Sigmoid colon (tissue), 4 donors: ENCODE measurements at regions not wholly inside any gene's neighbourhood (a gene's known extent, or its start where the extent isn't known, plus 50 kb on each side); places are given as distances from the start of the nearest gene placed in this dataset.

Experiments used
- EP300 ChIP-seq, 4 donors: sonication (generic); formaldehyde crosslinking; IDR thresholded peaks; one replicate each; pipeline ENCODE4 v1.6.1; 2017; ENCODE audit warnings: antibody characterized with exemption in 4 of 4
- POLR2A ChIP-seq, 2 donors: fragments of 450-650 bp; IDR thresholded peaks; one replicate each; pipeline ENCODE4 v1.6.1; 2016; ENCODE audit warnings: antibody characterized with exemption in 2 of 2, mild to moderate bottlenecking in 2 of 2, moderate library complexity in 2 of 2
- POLR2AphosphoS5 ChIP-seq, 4 donors: sonication (generic); formaldehyde crosslinking; IDR thresholded peaks; one replicate each; pipeline ENCODE4 v1.6.1; 2017; ENCODE audit warnings: antibody characterized with exemption in 4 of 4
- TF ChIP-seq, protein P1 (sequence below), 4 experiments: fragments of 450-650 bp in 3 of 4; fragments of 200-600 bp in 1 of 4; IDR thresholded peaks; one replicate each; pipeline ENCODE4 v1.5.1; 2016 to 2019; ENCODE audit warnings: antibody characterized with exemption in 4 of 4, mild to moderate bottlenecking in 3 of 4, moderate library complexity in 2 of 4

DNA sequence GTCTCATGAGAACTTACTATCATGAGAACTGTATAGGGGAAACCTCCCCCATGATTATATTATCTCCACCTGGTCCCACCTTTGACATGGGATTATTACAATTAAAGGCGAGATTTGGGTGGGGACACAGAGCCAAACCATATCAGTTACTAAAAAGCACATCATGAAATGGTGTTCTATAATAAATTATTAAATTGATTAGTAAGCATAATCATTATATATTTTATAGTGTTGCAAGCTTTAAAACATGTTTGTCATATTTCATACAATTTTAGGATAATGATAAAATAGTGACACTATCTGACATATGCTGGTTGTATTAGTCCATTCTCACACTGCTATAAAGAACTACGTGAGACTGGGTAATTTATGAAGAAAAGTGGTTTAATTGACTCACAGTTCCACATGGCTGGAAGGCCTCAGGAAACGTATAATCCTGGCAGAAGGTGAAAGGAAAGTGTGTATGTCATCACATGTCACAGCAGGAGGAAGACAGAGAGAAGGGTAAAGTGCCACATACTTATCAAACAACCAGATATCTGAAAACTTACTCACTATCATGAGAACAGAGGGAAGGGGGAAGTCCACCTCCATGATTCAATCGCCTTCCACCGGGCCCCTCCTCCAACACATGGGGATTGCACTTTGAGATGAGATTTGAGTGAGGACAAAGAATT, 539.2 kb upstream of the OLFM3 start:
- TF ChIP-seq, protein P1, sequence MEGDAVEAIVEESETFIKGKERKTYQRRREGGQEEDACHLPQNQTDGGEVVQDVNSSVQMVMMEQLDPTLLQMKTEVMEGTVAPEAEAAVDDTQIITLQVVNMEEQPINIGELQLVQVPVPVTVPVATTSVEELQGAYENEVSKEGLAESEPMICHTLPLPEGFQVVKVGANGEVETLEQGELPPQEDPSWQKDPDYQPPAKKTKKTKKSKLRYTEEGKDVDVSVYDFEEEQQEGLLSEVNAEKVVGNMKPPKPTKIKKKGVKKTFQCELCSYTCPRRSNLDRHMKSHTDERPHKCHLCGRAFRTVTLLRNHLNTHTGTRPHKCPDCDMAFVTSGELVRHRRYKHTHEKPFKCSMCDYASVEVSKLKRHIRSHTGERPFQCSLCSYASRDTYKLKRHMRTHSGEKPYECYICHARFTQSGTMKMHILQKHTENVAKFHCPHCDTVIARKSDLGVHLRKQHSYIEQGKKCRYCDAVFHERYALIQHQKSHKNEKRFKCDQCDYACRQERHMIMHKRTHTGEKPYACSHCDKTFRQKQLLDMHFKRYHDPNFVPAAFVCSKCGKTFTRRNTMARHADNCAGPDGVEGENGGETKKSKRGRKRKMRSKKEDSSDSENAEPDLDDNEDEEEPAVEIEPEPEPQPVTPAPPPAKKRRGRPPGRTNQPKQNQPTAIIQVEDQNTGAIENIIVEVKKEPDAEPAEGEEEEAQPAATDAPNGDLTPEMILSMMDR (IDR thresholded peaks at IDR 0.05), result no peak
- no peak for TF ChIP-seq POLR2A (IDR thresholded peaks at IDR 0.05)
- TF ChIP-seq EP300 (IDR thresholded peaks at IDR 0.05), result no peak
- no peak for TF ChIP-seq POLR2AphosphoS5 (IDR thresholded peaks at IDR 0.05)
